NCI-H2171 treated with DMSO at 0.1 percent for 48 hours (cell line): ENCODE measurements at regions not wholly inside any gene's neighbourhood (a gene's known extent, or its start where the extent isn't known, plus 50 kb on each side); places are given as distances from the start of the nearest gene placed in this dataset.
"Not testable (repeated sequence)": the region's sequence is repeated elsewhere in the genome, so short reads cannot be mapped to it uniquely, and the experiment has no call there.

Experiments
- DNase-seq: peaks from one replicate; lab custom pipeline; 2025; lab: John Stamatoyannopoulos, UW

DNA sequence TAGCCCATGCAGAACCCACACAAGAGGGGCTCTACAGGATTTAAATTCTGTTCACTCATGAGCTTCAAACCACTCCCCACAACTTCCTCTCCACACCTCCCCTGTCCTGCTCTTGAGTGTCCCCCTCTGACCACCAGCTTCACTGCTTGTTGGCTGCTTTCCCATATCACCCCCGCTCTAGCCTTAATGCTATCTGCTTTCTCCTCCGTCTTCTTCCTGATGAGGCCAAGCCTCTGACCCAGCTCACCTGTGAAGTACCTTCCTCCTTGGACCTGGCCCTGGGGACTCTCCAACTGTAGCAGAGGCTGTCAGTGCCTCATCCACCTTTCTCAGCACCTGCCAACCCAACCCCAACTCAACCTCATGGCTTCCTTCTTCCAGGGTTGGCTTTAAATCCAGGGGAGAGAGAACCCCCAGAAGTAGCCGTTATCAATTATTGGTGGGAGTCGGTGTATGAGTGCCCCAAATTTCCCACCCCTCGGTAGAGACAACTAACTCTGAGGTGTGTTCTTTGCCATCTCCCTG, 174.8 kb downstream of the MINAR1 start:
- DNase-seq: no peak

DNA sequence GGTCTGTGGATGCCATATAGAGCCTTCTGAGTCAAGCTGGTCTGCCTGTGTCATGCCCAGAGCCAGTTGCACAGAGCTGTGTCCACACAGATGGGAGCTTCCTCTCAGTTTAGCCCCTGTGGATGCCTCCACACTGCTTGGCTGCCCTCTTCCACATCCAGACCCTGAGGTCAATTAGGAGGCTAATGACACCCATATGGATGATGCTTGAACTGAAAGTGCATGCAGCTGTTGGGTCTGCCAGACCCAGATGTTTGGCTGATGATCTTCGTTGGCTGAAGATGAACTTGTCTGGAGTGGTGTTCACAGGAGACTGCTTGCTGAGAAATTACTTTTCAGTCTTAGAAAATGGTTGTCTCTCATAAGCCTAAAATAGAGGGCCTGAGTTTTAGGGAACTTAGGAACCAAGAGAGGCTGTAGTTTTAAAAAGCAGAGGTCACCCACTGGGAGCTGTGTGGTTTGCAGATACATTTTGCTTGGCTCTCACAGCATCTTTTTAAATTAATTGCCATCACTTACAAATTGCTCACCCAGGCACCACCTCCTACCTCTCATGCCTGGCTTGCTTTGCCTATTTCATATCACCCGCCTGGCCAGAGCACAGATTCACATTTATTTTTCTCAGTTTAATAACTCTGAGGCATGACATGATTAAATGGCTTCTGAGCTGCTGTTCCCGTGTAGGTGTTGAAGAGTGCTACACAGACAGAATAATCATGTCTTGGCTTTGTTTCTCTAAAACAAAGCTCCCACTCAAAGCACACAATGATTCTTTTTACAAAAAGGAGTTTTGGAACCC, 176.1 kb downstream of the MINAR1 start:
- DNase-seq: no peak

DNA sequence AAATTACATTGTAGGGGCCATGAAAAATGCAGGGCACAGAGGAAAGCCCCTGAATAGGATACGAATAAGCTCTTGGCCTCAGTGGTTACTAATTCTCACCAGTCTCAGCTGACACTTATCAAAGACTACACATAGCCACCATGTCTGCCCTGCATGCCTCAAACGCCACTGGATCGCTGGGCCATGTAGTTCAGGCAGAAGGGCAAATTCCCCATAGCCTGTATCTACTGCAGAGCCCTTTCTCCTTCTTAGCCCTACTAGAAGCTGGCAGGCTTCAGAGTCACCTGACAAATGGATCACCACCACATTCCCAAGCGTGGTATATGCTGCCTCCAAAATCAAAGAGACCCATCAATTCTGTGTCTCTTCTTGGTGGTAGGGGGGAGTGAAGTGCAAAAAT, 177.4 kb downstream of the MINAR1 start:
- no peak for DNase-seq

DNA sequence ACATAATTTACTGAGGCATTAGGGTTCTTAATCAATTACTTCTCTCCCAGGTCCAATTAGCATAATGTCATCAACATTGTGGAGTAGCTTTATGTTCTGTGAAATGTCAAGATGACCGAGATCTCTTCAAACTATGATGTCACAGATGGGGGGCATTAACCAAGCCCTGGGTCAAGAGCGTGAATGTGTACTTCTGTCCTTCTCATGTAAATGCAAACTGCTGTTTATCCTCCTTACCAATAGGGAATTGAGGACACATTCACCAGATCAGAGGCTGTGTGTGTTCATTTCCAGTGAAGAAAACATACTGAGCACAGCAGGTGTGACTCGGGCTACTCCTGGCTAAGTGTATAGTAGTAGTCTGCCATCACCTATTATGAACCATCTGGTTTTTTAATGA, 177.9 kb downstream of the MINAR1 start:
- DNase-seq: peak; percentile 79

GRCh38 chr15:79615754-79616153, 183.6 kb downstream of the MINAR1 start:
- DNase-seq: no peak

GRCh38 chr15:79617071-79617470, 184.9 kb downstream of the MINAR1 start:
- DNase-seq: no peak

DNA sequence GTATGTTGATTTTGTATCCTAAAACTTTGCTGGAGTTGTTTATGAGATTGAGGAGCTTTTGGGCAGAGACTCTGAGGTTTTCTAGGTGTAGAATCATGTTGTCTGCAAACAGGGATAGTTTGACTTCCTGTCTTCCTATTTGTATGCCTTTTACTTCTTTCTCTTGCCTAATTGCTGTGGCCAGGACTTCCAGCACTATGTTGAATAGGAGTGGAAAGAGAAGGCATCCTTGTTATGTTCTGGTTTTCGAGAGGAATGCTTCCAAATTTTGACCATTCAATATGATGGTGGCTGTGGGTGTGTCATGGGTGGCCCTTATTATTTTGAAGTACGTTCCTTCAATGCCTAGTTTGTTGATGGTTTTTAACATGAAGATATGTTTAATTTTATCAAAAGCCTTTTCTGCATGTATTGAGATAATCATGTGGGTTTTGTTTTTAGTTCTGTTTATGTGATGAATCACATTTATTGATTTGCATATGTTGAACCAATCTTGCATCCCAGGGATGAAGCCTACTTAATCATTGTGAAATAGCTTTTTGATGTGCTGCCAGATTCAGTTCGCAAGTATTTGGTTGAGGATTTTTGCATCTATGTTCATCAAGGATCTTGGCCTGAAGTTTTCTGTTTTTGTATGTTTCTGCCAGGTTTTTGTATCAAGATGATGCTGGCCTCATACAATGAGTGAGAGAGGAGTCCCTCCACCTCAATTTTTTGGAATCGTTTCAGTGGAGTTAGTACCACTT, 188.1 kb downstream of the MINAR1 start:
- DNase-seq: no peak

- not testable (repeated sequence) for DNase-seq
Observed at GRCh38 chr15:79621805-79622204, 189.7 kb downstream of the MINAR1 start.

GRCh38 chr15:79623488-79623887, 191.4 kb downstream of the MINAR1 start:
- DNase-seq: no peak

DNA sequence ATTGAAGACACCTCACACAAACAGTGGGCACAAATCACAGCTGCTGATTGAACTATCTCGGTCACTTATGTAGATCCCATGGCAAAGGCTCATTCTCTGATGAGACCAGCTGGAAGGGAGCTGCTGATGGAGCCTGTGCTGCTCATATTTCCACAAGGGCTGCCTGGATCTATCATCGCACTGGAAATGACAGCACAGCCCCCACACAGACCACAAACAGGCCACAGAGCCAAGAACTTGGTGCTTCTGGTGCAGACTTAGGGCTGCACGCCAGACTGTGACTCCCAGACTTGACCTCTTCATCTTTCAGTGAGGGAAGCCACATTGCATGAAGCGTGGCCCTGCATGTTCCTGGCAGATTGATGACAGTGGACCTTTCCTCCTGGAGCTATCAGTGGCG, 197.6 kb downstream of the MINAR1 start:
- DNase-seq: no peak

- DNase-seq: no peak
Observed at GRCh38 chr15:79632457-79632856, 200.3 kb downstream of the MINAR1 start.

DNA sequence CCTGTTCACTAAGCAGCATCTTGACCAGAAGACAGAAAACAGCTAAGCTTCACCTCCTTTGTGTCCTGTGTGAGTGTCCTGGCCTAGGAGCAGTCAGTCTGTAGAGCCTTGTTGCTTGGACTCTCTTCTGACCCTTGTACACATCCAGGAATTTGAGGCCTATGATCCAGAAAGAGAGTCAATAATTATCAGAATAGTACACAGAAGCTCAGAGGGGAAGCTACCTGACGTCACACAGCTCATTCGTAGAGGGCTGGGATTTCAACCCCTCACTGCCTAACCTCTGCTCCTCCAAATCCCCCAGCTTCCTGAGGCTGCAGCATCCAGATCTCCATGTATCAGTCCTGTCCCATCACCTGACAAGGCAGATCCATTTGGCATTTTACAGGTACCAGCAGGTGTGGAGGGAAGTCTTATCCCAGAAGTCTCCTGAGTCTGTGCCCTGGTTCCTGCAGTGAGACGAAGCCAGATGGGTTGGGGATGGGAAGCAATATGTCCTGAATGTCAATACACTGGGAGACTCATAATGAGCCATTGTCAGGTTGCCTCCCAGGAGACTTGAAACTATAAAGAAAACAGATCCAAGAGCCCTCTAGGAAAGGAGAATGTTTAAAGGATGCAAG, 203.1 kb downstream of the MINAR1 start:
- peak; percentile 96 for DNase-seq

- DNase-seq: peak; percentile 80
Observed at GRCh38 chr15:79635897-79636561, 203.9 kb downstream of the MINAR1 start.

DNA sequence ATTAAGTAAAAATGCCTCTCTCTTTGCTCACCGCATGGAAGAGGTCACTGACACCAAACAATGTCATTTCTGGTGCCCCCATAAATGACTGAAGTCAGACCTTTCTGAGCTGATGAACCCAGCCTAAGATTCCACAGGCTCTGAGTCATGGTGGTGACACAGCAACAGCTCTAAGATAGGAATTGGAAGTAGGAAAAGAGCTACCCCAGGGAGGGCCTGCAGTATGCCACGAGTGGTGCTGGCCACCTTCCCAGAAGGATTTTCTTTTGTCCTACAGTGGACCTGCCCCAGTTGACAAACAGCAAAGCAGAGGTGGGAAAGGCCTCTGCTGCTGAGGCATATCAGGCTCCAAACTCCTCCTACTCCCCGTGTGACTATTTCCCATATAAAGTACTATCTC, 208.1 kb downstream of the MINAR1 start:
- no peak for DNase-seq

- no peak for DNase-seq
Observed at GRCh38 chr15:79641841-79642240, 209.7 kb downstream of the MINAR1 start.

- no peak for DNase-seq
Observed at GRCh38 chr15:79643393-79643792, 211.3 kb downstream of the MINAR1 start.

GRCh38 chr15:79644091-79644490, 212.0 kb downstream of the MINAR1 start:
- no peak for DNase-seq

DNA sequence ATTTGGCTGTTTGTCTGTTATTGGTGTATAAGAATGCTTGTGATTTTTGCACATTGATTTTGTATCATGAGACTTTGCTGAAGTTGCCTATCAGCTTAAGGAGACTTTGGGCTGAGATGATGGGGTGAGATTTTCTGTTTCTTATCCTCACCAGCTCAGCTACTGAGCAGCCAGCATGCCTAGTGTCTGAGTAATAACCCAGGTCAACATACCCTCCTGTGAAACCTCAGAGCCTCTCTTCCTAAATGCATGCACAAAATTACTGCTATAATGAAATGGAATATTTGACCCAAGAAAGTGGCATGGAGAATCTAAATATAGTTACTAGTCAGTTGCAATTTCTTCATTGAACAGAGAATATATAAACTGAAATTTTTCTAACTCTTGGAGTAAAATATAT, 220.8 kb downstream of the MINAR1 start:
- not testable (repeated sequence) for DNase-seq

GRCh38 chr15:79653533-79653932, 221.4 kb downstream of the MINAR1 start:
- DNase-seq: no peak

DNA sequence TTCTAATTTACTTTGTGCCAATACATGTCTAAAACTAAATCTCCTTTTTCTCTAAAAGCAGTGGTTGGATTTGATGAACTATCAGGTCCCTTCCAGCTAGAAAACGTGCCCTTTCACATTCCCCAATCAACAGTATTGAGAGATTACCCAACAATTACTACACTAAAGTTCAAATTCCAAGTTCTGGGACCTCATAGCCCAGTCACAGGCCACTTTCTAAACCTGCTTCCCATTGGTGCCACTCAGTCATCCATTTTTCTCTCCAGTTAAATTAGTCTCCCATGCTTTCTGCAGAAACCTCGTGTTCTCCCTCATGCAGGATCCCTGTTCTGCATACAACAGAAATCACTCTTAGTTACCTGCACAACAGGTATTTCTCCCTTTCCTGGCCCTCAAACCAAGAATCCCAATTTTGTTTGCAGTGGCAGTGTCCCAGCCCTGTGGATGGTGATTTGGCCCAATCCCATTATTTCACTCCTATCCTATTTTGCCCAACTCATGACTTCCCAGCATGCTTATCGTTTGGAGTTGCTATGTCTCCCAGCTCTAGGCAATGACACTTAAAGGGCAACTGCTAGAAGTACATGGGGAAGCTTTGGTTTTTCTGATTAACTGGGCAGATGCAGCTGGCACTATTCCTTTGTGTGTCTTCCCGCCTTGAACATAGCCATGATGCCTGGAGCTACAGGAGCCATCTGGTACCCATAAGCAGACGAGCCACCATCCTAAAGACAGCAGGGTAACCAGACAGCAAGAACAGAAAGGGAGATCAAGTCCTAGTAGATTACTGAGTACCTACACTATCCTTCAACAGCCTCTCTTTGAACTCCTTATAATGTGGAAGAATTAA, 224.2 kb downstream of the MINAR1 start:
- peak; percentile 76 for DNase-seq

DNA sequence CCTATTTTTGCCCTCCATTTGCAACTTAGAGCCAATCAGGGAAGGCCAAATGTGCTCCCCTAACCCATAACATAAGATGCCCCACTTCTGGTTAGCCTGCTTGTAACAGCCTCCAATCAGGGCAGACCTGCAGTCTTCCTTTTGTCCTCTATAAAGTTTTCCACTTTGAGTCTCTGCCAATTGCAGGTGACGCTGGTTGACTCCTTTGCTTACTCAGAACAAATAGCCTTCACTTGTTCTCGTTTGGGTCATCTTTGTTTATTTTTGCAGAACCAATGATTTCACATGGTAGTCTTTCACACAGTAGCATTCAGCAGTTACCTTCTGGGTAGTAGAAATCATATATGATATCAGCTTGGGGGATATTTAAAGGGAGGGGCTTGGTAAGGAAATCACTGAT, 225.6 kb downstream of the MINAR1 start:
- DNase-seq: no peak
